ENCODE measurements at regions not wholly inside any gene's neighbourhood (a gene's known extent, or its start where the extent isn't known, plus 50 kb on each side); places are given as distances from the start of the nearest gene placed in this dataset.

DNA sequence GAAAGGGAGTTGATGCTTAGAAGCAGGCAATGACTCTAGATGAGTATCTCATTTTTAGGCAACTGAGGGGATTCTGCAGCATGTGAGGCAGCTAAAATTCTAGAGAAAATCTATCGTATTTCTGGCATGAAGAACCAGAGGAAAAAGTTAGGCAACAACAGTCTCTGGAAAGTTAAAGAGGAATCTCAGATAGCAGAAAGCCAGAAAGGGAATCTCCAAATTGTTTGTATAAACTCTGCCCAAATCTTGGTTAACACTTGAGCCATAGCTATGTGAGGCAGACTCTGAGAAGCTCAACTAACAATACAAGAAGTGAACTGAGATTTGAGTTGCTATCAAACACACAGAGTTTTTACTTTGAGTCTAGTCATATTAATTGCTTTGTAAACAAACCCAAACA lies 215.8 kb upstream of the FZD8 start:
- Histone ChIP-seq H3K4me2 (ENCODE audit: low read depth, low read length) (no peak overlapping the region), H3K9me2 (replicated peaks; ENCODE audit: insufficient read depth, low read length) (no peaks in the 10 kb centered on the region)
- TF ChIP-seq, protein P1, sequence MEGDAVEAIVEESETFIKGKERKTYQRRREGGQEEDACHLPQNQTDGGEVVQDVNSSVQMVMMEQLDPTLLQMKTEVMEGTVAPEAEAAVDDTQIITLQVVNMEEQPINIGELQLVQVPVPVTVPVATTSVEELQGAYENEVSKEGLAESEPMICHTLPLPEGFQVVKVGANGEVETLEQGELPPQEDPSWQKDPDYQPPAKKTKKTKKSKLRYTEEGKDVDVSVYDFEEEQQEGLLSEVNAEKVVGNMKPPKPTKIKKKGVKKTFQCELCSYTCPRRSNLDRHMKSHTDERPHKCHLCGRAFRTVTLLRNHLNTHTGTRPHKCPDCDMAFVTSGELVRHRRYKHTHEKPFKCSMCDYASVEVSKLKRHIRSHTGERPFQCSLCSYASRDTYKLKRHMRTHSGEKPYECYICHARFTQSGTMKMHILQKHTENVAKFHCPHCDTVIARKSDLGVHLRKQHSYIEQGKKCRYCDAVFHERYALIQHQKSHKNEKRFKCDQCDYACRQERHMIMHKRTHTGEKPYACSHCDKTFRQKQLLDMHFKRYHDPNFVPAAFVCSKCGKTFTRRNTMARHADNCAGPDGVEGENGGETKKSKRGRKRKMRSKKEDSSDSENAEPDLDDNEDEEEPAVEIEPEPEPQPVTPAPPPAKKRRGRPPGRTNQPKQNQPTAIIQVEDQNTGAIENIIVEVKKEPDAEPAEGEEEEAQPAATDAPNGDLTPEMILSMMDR (IDR thresholded peaks at IDR 0.05; ENCODE audit: low read length), result no peak

DNA sequence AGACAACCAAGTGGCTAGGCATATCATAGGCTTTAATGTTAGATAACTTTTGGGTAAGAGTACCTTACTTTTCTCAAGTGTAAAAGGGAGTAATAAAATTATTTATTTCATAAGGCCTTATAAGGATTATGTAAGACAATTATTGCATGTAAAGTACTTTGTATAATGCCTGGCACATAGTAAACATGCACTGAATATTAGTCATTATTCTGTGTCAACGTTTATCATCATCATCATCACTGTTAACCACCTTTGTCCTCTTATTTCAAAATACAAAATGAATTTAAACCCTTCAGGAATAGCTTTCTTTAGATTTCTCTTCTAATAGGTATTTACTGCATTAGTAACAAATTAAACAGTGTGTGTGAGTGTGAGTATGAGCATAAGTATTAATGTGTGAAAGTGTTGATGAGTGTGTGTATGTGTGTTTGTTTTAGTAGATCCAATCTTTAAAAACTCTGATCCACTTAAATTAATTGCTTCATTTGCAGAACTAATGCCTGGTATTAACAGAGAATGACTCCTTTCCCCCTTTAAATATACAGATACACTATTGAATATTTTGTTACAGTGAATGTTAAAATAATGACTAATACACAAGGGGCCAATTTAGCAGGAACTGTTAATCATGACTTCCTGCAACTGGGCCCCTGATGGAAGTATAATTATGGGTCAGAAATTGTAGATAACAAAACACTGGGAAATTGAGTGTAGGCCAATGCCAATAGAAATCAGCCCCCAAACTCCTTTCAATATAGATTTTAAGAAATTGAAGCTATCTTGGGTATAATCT lies 213.3 kb upstream of the FZD8 start:
- Histone ChIP-seq H3K9ac (ENCODE audit: low read length) (no peak overlapping the region), H3K27me3 (replicated peaks; ENCODE audit: insufficient read depth, low read length) (no peaks in the 10 kb centered on the region), H3K4me2 (ENCODE audit: low read depth, low read length) (no peak overlapping the region), H3K9me3 (replicated peaks; ENCODE audit: insufficient read depth, low read length) (no peaks in the 10 kb centered on the region), H3K27ac (ENCODE audit: low read length) (no peak overlapping the region), H3K4me3 (ENCODE audit: low read length) (no peak overlapping the region), H3K4me1 (ENCODE audit: low read length) (no peaks in the 10 kb centered on the region), H3K79me2 (ENCODE audit: low read length) (no peaks in the 10 kb centered on the region), H3K9me2 (replicated peaks; ENCODE audit: insufficient read depth, low read length) (no peaks in the 10 kb centered on the region), H3K36me3 (replicated peaks; ENCODE audit: insufficient read depth, low read length) (no peaks in the 10 kb centered on the region), H4K20me1 (ENCODE audit: insufficient read depth, low read length) (no peaks in the 10 kb centered on the region), H3F3A (ENCODE audit: insufficient read depth, low read length) (no peaks in the 10 kb centered on the region), H2AFZ (ENCODE audit: low read length) (no peak overlapping the region)
- no peak for DNase-seq
- no peak for TF ChIP-seq EZH2 (optimal IDR thresholded peaks at IDR 0.05; ENCODE audit: low read depth, low read length)
- TF ChIP-seq EZH2phosphoT487 (IDR thresholded peaks at IDR 0.05; ENCODE audit: low read length), result no peak
- TF ChIP-seq, protein P1 (IDR thresholded peaks at IDR 0.05; ENCODE audit: low read length), result no peak

More for the DNA sequence above, 215.8 kb upstream of the FZD8 start:
- Histone ChIP-seq H3K79me2 (ENCODE audit: low read length) (no peaks in the 10 kb centered on the region), H3K36me3 (replicated peaks; ENCODE audit: insufficient read depth, low read length) (no peaks in the 10 kb centered on the region), H3K27ac (ENCODE audit: low read length) (no peak overlapping the region), H3K27me3 (replicated peaks; ENCODE audit: insufficient read depth, low read length) (no peaks in the 10 kb centered on the region), H3K4me3 (ENCODE audit: low read length) (no peak overlapping the region), H3K9ac (ENCODE audit: low read length) (no peak overlapping the region), H3F3A (ENCODE audit: insufficient read depth, low read length) (no peaks in the 10 kb centered on the region), H4K20me1 (ENCODE audit: insufficient read depth, low read length) (no peaks in the 10 kb centered on the region), H3K9me3 (replicated peaks; ENCODE audit: insufficient read depth, low read length) (no peaks in the 10 kb centered on the region), H3K4me1 (ENCODE audit: low read length) (no peaks in the 10 kb centered on the region), H2AFZ (ENCODE audit: low read length) (no peak overlapping the region)
- no peak for DNase-seq

DNA sequence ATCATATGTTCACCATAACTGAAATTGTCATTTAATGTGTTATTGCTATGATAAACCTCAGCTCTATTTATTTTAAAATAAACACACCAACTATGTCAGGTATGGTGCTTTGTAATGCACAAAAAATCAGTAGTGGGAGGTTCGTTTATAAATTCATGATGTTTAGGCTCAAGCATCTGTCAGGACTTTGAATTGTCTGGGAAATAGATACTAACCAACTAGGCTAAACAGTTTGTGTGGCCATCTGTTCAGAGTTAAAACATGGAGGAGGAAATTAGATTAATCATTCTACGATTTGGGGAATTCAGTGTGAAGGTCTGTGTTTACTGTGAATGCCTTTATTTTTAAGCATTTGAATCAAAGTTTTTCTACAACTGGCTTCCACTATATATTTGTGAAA lies 212.6 kb upstream of the FZD8 start:
- Histone ChIP-seq H4K20me1 (ENCODE audit: insufficient read depth, low read length) (no peaks in the 10 kb centered on the region), H3K4me1 (ENCODE audit: low read length) (no peaks in the 10 kb centered on the region), H3K27me3 (replicated peaks; ENCODE audit: insufficient read depth, low read length) (no peaks in the 10 kb centered on the region), H3K36me3 (replicated peaks; ENCODE audit: insufficient read depth, low read length) (no peaks in the 10 kb centered on the region), H3K27ac (ENCODE audit: low read length) (no peak overlapping the region), H2AFZ (ENCODE audit: low read length) (no peak overlapping the region), H3K9me3 (replicated peaks; ENCODE audit: insufficient read depth, low read length) (no peaks in the 10 kb centered on the region), H3K9me2 (replicated peaks; ENCODE audit: insufficient read depth, low read length) (no peaks in the 10 kb centered on the region), H3F3A (ENCODE audit: insufficient read depth, low read length) (no peaks in the 10 kb centered on the region), H3K4me3 (ENCODE audit: low read length) (no peak overlapping the region), H3K79me2 (ENCODE audit: low read length) (no peaks in the 10 kb centered on the region), H3K9ac (ENCODE audit: low read length) (no peak overlapping the region), H3K4me2 (ENCODE audit: low read depth, low read length) (no peak overlapping the region)
- DNase-seq, result no peak
- TF ChIP-seq, protein P1 (IDR thresholded peaks at IDR 0.05; ENCODE audit: low read length), result no peak
- TF ChIP-seq EZH2phosphoT487 (IDR thresholded peaks at IDR 0.05; ENCODE audit: low read length), result no peak
- no peak for TF ChIP-seq EZH2 (optimal IDR thresholded peaks at IDR 0.05; ENCODE audit: low read depth, low read length)

All from MM.1S (cell line).